Gastroesophageal sphincter (tissue), 4 donors: ENCODE measurements at regions not wholly inside any gene's neighbourhood (a gene's known extent, or its start where the extent isn't known, plus 50 kb on each side); places are given as distances from the start of the nearest gene placed in this dataset.
"Not testable (repeated sequence)": the region's sequence is repeated elsewhere in the genome, so short reads cannot be mapped to it uniquely, and the experiment has no call there.

Source experiments
- ATAC-seq: fragments of 150-250 bp; one replicate; pipeline ENCODE4 v1.9.1; 2016; ENCODE audit warnings: mild to moderate bottlenecking, moderate library complexity
- H3K27ac ChIP-seq, 4 donors: fragments of 200-600 bp; sonication (generic) in 3 of 4; 1 replicate in 3 of 4; 2 replicates in 1 of 4; pipeline ENCODE4 v1.5.1; 2016 to 2019
- H3K27me3 ChIP-seq: fragments of 200-600 bp; sonication (generic); one replicate; pipeline ENCODE4 v1.5.1; 2019
- H3K36me3 ChIP-seq, 2 donors: fragments of 200-600 bp; sonication (generic); one replicate each; pipeline ENCODE4 v1.5.1; 2019; ENCODE audit warnings: control low read depth in 1 of 2
- H3K4me1 ChIP-seq, 3 donors: fragments of 200-600 bp; sonication (generic); 1 replicate in 2 of 3; 2 replicates in 1 of 3; pipeline ENCODE4 v1.5.1; 2016 to 2019; ENCODE audit warnings: control low read depth in 2 of 3
- H3K4me3 ChIP-seq, 2 donors: fragments of 200-600 bp; sonication (generic); one replicate each; pipeline ENCODE4 v1.5.1; 2019; ENCODE audit warnings: mild to moderate bottlenecking in 1 of 2, moderate library complexity in 1 of 2
- H3K9me3 ChIP-seq, 3 donors: fragments of 200-600 bp; sonication (generic); one replicate each; pipeline ENCODE4 v1.5.1; 2017 to 2019; ENCODE audit warnings: control low read depth in 2 of 3
- CTCF ChIP-seq, 4 experiments: fragments of 200-600 bp in 2 of 4; fragments of 450-650 bp in 2 of 4; sonication (generic) in 1 of 4; IDR thresholded peaks; one replicate each; pipeline ENCODE4 v1.5.1; 2017 to 2019; ENCODE audit warnings: antibody characterized with exemption in 4 of 4, mild to moderate bottlenecking in 2 of 4, moderate library complexity in 2 of 4
- EP300 ChIP-seq: sonication (generic); formaldehyde crosslinking; IDR thresholded peaks from one replicate; pipeline ENCODE4 v1.6.1; 2017; ENCODE audit warnings: antibody characterized with exemption, mild to moderate bottlenecking
- POLR2A ChIP-seq, 2 donors: fragments of 450-650 bp; IDR thresholded peaks; one replicate each; pipeline ENCODE4 v1.6.1; 2017; ENCODE audit warnings: antibody characterized with exemption in 2 of 2, mild to moderate bottlenecking in 2 of 2, moderate library complexity in 1 of 2
- POLR2AphosphoS5 ChIP-seq: sonication (generic); formaldehyde crosslinking; IDR thresholded peaks from one replicate; pipeline ENCODE4 v1.6.1; 2017; ENCODE audit warnings: antibody characterized with exemption
- WGBS, 2 donors: methylation state at CpG; one replicate each; pipeline ENCODE4 v1.1.5; 2018; ENCODE audit warnings: low coverage in 1 of 2; 5-methylcytosine and 5-hydroxymethylcytosine counted together

GRCh38 chr10:28909875-28910274 is 232.6 kb downstream of the BAMBI start:
- TF ChIP-seq CTCF (IDR thresholded peaks at IDR 0.05) (no peak), POLR2A (IDR thresholded peaks at IDR 0.05) (no peak), EP300 (no peak), POLR2AphosphoS5 (no peak)

GRCh38 chr10:28910956-28911355 is 233.6 kb downstream of the BAMBI start:
- Histone ChIP-seq H3K4me3 (no peak overlapping the region), H3K4me1 (peaks cover 0 to 5% (median 4%) of the 10 kb centered on the region in 3 donors), H3K36me3 (no peaks in the 10 kb centered on the region), H3K9me3 (no peaks in the 10 kb centered on the region), H3K27me3 (no peaks in the 10 kb centered on the region), H3K27ac (peak overlapping the region in 2 of 4 donors; percentile 62 to 76)
- ATAC-seq, result peak; percentile 83
- TF ChIP-seq CTCF (IDR thresholded peaks at IDR 0.05) (no peak), POLR2A (IDR thresholded peaks at IDR 0.05) (no peak), POLR2AphosphoS5 (peak; percentile 36), EP300 (no peak)
- WGBS, 2 donors, result 14 to 16% methylated on average over 3 of the region's 3 CpGs

More at GRCh38 chr10:28909875-28910274, 232.6 kb downstream of the BAMBI start:
- WGBS, 2 donors, result 84% methylated on average over 4 of the region's 5 CpGs; no CpG with 5 or more reads in 1 of the 2 donors
- Histone ChIP-seq H3K9me3 (no peaks in the 10 kb centered on the region), H3K27me3 (no peaks in the 10 kb centered on the region), H3K4me1 (peaks cover 0 to 5% (median 4%) of the 10 kb centered on the region in 3 donors), H3K36me3 (no peaks in the 10 kb centered on the region), H3K4me3 (no peak overlapping the region), H3K27ac (peak overlapping the region in 1 of 4 donors; percentile 62)
- no peak for ATAC-seq

GRCh38 chr10:28911511-28911910 is 234.2 kb downstream of the BAMBI start:
- WGBS, 2 donors, result 73 to 81% methylated on average over 7 to 8 of the region's 8 CpGs
- H3K36me3 ChIP-seq, H3K4me1 ChIP-seq, ATAC-seq, H3K27me3 ChIP-seq, H3K4me3 ChIP-seq, H3K9me3 ChIP-seq: not testable (repeated sequence)
- H3K27ac ChIP-seq, result peak overlapping the region in 2 of 4 donors; percentile 62 to 76

- peaks cover 0 to 5% (median 4%) of the 10 kb centered on the region in 3 donors for H3K4me1 ChIP-seq
- 80 to 85% methylated on average over 1 to 2 of the region's 9 CpGs for WGBS, 2 donors
- no peak for ATAC-seq
- TF ChIP-seq CTCF (IDR thresholded peaks at IDR 0.05) (no peak), POLR2A (IDR thresholded peaks at IDR 0.05) (no peak), EP300 (no peak), POLR2AphosphoS5 (no peak)
- no peaks in the 10 kb centered on the region for H3K9me3 ChIP-seq
- H3K27me3 ChIP-seq, result no peaks in the 10 kb centered on the region
- no peak overlapping the region for H3K4me3 ChIP-seq
- H3K27ac ChIP-seq, result peak overlapping the region in 1 of 4 donors; percentile 34
- no peaks in the 10 kb centered on the region for H3K36me3 ChIP-seq
These were observed 234.9 kb downstream of the BAMBI start for GRCh38 chr10:28912017-28912783.

- ATAC-seq, result no peak
- H3K4me3 ChIP-seq, result no peak overlapping the region
These were observed 236.3 kb downstream of the BAMBI start for GRCh38 chr10:28913436-28914237.

More at GRCh38 chr10:28913436-28914237, 236.3 kb downstream of the BAMBI start:
- Histone ChIP-seq H3K27ac (no peak overlapping the region), H3K27me3 (no peaks in the 10 kb centered on the region), H3K36me3 (no peaks in the 10 kb centered on the region), H3K9me3 (no peaks in the 10 kb centered on the region), H3K4me1 (peaks cover 0 to 5% (median 4%) of the 10 kb centered on the region in 3 donors)
- no peak for TF ChIP-seq POLR2A (IDR thresholded peaks at IDR 0.05)
- no peak for TF ChIP-seq CTCF (IDR thresholded peaks at IDR 0.05)
- no peak for TF ChIP-seq POLR2AphosphoS5
- TF ChIP-seq EP300, result no peak
- WGBS, 2 donors, result 84 to 87% methylated on average over 8 to 10 of the region's 12 CpGs
